MG63 (cell line): ENCODE measurements at regions not wholly inside any gene's neighbourhood (a gene's known extent, or its start where the extent isn't known, plus 50 kb on each side); places are given as distances from the start of the nearest gene placed in this dataset.
"Not testable (repeated sequence)": the region's sequence is repeated elsewhere in the genome, so short reads cannot be mapped to it uniquely, and the experiment has no call there.

Source experiments
- DNase-seq: peaks from one replicate; pipeline ENCODE4 v3.0.0-alpha.2; 2020
- H3K27me3 ChIP-seq: fragments of 250-450 bp; sonication (Bioruptor Pico); 2 replicates; pipeline ENCODE4 v1.5.1; 2020; ENCODE audit warnings: mild to moderate bottlenecking, moderate library complexity
- H3K36me3 ChIP-seq: fragments of 250-450 bp; sonication (Bioruptor Pico); 2 replicates; pipeline ENCODE4 v1.5.1; 2020; ENCODE audit warnings: mild to moderate bottlenecking, moderate library complexity
- H3K4me3 ChIP-seq: fragments of 250-450 bp; sonication (Bioruptor Pico); 2 replicates; pipeline ENCODE4 v1.5.1; 2020; ENCODE audit warnings: mild to moderate bottlenecking, moderate library complexity
- H3K9me3 ChIP-seq: fragments of 250-450 bp; sonication (Bioruptor Pico); 2 replicates; pipeline ENCODE4 v1.5.1; 2020; ENCODE audit warnings: mild to moderate bottlenecking, moderate library complexity

DNA sequence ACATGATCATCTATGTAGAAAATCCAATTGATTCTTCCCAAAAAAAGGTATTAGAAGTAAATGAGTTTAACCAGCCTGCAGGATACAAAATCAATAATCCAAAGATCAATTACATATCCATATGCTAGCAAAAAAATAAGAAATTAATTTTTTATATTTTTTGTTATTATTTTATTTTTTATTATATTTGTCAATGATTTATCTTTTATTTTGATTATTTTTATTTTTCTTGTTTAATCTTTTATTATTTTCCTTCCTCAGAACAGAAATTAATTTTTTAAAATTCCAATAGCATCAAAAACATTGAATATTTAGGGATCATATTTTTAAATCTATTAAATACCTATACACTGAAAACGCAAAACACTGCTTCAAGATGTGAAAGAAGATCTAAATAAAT lies 331.2 kb downstream of the PLPP3 start:
- DNase-seq, result no peak
- H3K36me3 ChIP-seq, result no peaks in the 10 kb centered on the region
- H3K9me3 ChIP-seq, result no peaks in the 10 kb centered on the region
- no peaks in the 10 kb centered on the region for H3K27me3 ChIP-seq
- no peak overlapping the region for H3K4me3 ChIP-seq

DNA sequence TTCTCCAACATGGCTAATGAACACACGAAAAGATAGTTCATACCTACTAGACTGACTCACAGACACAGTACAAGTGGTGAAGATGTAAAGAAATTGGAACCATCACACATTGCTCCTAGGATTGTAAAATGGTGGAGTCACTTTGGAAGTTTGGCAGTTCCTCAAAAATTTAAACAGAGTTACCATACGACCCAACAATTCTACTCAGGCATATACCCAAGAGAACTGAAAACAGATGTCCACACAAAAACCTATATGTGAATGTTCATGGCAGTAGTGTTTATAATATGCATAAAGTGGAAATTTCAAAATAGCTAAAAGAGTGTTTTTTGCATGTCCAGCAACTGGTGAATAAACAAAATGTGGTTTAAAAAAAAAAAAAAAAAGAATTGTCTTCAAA lies 332.6 kb downstream of the PLPP3 start:
- DNase-seq, H3K4me3 ChIP-seq, H3K9me3 ChIP-seq, H3K27me3 ChIP-seq, H3K36me3 ChIP-seq: not testable (repeated sequence)

DNA sequence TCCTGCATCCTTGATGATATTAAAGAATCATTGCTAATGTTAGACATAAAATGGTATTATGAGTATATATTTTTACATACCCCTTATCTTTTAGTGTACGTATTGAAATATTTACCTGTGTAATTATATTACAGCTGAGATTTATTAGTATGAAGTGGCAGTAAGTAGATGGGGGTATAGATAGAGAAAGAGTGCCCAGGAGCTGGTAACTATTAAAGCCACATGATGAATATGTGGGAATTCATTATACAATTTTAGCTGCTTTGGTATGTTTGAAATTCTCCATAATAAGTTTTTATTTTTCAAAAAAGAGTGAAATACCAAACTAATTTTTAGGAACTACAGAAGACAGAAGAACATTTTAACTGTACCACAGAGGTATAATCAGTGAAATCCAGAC lies 339.0 kb downstream of the PLPP3 start:
- no peak for DNase-seq

DNA sequence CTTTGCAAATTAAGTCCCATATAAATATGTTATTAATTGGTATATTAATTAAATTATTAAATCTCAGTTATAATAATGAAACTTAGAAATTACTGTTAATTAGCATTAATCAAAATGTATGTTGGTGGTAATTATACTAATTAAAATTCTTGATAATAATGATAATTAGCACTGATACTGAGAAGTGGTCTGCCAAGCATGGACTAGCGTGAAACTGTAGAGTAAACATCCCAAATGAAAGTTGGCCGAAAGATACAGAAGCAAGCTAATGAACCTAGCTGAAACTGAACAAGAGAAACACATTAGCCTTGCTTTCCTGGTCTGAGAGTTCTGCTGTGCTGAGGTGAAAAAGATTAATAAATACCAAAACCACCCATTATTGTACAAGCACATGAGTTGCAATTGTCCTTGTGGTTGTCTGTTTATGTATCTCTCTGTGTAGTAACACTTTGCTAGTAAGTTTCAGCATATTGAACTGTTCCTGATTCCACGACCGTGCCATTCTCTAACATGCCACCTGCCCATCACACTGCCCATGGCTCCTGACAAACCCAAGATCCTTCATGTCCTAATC lies 341.8 kb downstream of the PLPP3 start:
- Histone ChIP-seq H3K36me3 (no peaks in the 10 kb centered on the region), H3K27me3 (no peaks in the 10 kb centered on the region), H3K9me3 (peaks cover 6% of the 10 kb centered on the region; the same call in 1 of the 2 replicates), H3K4me3 (no peak overlapping the region)
- no peak for DNase-seq

More for the DNA sequence above, 339.0 kb downstream of the PLPP3 start:
- H3K36me3 ChIP-seq, result no peaks in the 10 kb centered on the region
- no peaks in the 10 kb centered on the region for H3K27me3 ChIP-seq
- H3K9me3 ChIP-seq, result peaks cover 6% of the 10 kb centered on the region; the same call in 1 of the 2 replicates
- no peak overlapping the region for H3K4me3 ChIP-seq

DNA sequence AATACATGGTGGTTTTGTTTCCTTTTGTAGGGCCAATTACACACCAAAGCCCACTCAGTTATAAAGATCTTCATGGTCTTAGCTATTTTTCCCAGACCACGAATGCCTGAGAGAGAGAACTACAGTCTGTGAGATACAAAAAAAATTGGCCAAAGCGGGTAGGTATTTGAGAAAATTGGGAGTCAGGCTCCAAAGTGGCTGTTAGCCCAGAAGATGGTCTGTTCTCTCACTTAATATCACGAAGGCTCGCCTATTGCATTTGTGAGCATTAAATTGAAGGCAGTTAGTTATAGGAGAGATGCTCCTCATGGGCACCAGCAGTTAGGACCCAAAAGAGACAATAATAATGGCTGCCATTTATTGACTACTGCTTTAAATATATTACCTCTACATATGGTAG lies 342.7 kb downstream of the PLPP3 start:
- Histone ChIP-seq H3K27me3 (no peaks in the 10 kb centered on the region), H3K4me3 (no peak overlapping the region)
- DNase-seq, result no peak

DNA sequence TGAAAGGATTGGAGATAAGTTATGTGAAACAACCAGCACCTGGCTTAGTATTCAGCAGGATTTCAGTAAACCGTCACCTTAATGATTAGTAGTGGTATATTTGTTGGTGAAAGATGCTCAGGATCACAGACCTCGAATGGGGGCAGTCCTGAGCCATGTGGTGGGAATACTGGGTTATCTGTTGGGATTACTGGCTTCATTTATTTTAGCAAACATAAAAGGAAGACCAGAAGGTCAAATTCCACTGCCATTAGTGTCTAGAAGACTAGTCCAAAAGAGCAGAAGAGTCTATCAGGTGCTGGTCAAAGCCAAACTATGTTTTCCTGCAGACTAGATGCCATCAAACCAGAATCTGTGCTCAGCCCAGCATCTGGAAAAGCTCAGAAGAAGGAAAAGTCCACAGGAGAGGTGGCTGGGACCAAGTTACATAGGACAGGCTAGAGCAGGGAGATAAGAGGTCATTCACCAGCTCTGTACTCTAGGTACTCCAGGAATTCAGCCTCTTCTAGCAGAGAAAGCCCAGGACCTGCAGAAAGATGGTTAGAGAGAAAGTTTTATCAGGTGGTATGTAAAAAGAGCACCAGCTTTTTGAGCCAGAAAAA lies 343.4 kb downstream of the PLPP3 start:
- Histone ChIP-seq H3K4me3 (no peak overlapping the region), H3K27me3 (no peaks in the 10 kb centered on the region), H3K9me3 (no peaks in the 10 kb centered on the region), H3K36me3 (no peaks in the 10 kb centered on the region)
- no peak for DNase-seq

More for the DNA sequence above, 342.7 kb downstream of the PLPP3 start:
- peaks cover 5% of the 10 kb centered on the region; the same call in 1 of the 2 replicates for H3K9me3 ChIP-seq
- H3K36me3 ChIP-seq, result no peaks in the 10 kb centered on the region

DNA sequence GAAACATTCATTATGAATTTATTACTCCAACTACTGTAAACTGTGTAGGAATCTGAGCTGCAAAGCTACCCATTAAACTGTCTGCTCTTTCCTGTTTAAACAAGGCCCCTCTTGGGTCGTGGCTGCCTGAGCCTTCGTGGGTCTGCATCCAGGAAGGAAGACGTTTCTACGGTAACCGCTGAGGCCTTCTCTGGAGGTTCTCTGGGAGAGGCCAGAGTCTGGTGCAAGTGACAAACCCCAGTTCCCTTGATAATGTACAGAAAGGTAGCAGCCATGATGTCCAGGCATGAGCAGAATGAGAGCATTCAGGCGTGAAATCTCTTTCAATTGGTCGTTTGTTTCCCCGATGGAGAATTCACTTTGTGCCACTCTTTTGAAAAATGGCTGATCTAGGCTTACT lies 350.2 kb downstream of the PLPP3 start:
- no peaks in the 10 kb centered on the region for H3K9me3 ChIP-seq
- H3K36me3 ChIP-seq, result no peaks in the 10 kb centered on the region
- no peaks in the 10 kb centered on the region for H3K27me3 ChIP-seq
- H3K4me3 ChIP-seq, result no peak overlapping the region
- no peak for DNase-seq

DNA sequence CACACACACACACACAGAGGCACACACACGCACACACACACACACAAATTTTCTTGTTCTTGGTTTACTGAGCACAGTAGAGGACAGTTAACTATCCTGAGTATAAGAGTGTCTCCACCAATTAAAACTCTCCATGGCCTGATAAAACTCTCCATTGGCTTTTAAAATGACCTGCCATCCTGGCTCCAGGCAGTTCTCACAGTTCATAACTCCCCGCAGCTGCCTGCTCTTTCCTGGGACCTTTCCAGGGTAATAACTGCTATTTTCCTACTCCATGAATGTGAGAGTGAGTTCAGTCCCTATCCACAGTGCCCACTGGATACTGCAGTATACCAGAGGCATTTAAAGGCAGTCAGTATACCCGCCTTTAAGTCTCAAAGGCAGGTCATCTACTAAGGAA lies 351.5 kb downstream of the PLPP3 start:
- DNase-seq, result no peak
- no peak overlapping the region for H3K4me3 ChIP-seq
- H3K27me3 ChIP-seq, result no peaks in the 10 kb centered on the region
- no peaks in the 10 kb centered on the region for H3K9me3 ChIP-seq
- H3K36me3 ChIP-seq, result no peaks in the 10 kb centered on the region

DNA sequence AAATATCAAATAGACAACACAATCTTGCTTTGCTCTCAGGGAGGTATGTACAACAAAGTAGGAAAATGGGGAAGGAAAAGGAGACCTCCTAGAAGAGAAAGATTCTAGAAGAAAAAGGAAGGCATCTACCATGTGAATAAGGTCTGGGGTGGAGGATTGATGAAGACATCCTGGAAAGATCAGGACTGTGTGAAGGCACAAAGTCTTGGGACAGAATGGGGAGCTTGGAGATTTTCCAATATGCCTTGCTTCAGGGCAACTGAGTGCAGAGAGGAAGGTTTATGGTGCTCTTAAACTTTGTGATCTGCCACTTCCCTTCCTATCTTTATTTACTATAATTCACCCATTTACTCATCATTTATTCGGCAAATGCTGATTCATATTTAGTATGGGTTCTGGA lies 352.0 kb downstream of the PLPP3 start:
- Histone ChIP-seq H3K4me3 (no peak overlapping the region), H3K9me3 (no peaks in the 10 kb centered on the region), H3K27me3 (no peaks in the 10 kb centered on the region), H3K36me3 (no peaks in the 10 kb centered on the region)
- DNase-seq, result no peak

DNA sequence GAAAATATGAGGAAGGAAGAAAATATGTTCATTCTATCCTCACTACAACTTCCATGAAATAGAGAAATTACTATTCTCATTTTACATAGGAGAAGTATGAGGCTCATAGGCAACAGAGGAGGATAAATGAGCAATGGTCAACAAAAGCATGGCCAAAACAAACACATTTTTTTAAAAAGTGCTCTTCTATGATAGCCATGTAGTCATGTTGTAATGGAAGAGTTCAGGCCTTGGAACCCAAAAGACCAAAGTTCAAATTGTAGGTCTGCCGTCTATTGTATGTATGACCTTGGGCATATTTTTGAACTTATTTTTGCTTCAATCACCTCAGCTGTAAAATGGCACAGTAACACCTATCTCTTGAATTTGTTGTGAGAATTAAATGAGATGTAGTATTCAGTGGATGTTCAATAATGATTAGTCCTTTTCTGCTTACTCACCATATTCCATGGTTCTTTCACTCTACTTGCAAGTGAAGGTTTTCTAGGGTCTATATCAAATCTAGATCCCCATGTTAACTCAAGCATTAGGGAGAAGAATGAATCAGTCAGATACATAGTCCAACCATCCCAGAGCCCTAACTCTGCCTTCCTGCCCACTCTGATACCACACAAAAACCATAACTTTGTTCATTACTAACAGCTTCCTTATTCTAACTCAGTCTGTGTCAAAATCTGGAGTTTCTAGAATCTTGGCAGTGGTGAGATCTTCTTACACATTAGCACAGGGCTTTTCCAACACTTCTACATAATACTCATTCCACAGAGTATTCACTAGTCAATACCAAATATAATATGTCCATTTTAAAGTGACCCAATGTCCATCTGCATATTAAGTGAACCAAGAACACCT lies 353.2 kb downstream of the PLPP3 start:
- no peak overlapping the region for H3K4me3 ChIP-seq
- H3K36me3 ChIP-seq, result no peaks in the 10 kb centered on the region
- no peak for DNase-seq
- H3K27me3 ChIP-seq, result no peaks in the 10 kb centered on the region
- H3K9me3 ChIP-seq, result no peaks in the 10 kb centered on the region

DNA sequence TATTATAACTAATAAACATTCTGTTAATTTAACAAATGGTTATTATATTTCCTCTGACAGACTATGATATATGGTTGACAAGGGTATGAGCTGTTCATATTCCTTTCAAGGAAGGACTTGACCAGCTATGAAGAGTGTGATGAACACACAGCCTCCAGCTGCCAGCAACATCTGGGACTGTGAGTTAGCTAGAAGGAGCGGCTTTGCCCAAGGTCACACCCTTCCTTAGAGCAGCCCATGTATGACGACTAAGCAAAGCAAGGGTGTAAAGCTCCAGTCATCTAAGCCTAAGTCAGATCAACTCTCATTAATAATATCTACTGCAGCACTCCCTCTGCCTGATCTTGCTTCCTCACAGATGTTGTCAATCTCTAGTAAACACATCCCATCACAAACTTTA lies 355.4 kb downstream of the PLPP3 start:
- H3K4me3 ChIP-seq, result no peak overlapping the region
- no peaks in the 10 kb centered on the region for H3K36me3 ChIP-seq
- no peaks in the 10 kb centered on the region for H3K27me3 ChIP-seq
- no peaks in the 10 kb centered on the region for H3K9me3 ChIP-seq
- DNase-seq, result no peak

DNA sequence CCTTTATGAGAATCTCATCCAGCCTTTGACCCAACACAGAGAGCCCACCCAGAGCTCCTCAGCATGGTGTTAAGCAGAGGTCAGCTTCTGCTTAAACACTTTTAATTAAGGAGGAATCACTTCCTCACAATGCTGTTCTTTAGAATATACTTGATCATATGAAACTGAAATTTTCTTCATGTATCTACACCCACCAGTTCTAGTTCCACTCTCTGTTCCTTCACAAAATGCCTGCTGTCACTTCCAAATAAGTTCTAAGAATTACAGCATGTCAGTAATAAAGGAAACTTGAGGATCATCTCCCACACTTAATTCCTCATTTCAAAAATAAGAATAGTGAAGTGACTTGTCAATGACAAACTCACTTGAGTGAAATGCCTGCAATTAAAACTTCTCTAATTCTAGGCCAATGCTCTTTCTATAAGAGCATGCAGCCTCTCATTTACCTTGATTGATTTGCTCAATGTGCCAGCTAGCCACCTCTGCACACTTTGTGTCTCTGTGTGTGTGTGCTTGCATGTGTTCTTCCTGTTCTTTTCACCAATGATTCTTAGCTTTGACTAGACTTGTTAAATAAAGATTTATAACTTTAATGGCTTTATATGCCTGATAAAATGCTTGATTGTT lies 356.3 kb downstream of the PLPP3 start:
- Histone ChIP-seq H3K9me3 (no peaks in the 10 kb centered on the region), H3K27me3 (no peaks in the 10 kb centered on the region), H3K4me3 (no peak overlapping the region), H3K36me3 (no peaks in the 10 kb centered on the region)
- DNase-seq, result no peak

DNA sequence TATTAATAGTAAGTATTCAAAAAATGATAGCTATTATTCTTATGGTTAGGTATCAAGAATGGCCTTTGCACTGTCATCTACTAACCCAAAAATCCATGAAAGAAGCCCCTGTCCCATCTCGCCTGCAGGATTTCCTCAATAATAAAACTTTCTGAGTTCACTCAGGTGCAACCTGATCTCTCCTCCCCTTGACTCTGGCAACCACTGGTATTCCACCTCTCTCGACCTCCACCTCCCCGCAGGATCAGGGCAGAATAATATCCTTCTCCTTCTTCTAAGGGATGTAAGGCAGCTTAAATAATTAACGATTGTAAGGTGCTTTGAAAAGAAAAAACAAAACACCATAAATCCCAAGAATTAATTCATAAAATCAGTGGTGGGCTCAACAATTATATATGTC lies 359.3 kb downstream of the PLPP3 start:
- H3K9me3 ChIP-seq, result no peaks in the 10 kb centered on the region
- no peaks in the 10 kb centered on the region for H3K27me3 ChIP-seq
- no peak overlapping the region for H3K4me3 ChIP-seq
- no peaks in the 10 kb centered on the region for H3K36me3 ChIP-seq
- no peak for DNase-seq

DNA sequence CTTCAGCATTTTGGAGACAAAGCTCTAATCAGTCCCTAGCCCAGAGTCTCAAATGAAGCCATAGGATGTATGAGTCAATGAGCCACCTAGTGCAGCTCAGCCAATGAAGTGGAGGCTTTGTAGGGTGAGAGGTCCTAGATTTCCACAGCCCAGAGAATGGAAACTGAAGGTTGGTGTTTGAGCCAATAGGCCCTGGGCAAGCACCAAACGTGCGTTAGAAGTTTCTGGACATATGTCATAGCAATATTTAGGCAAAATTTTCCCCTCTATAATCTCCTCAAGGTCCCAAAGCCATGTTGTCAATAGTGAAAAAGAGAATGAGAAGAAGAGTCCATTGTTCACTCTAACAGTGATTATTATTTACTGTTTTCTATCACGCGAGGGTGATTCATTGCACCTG lies 361.3 kb downstream of the PLPP3 start:
- Histone ChIP-seq H3K4me3 (no peak overlapping the region), H3K27me3 (no peaks in the 10 kb centered on the region), H3K9me3 (no peaks in the 10 kb centered on the region), H3K36me3 (no peaks in the 10 kb centered on the region)
- no peak for DNase-seq

DNA sequence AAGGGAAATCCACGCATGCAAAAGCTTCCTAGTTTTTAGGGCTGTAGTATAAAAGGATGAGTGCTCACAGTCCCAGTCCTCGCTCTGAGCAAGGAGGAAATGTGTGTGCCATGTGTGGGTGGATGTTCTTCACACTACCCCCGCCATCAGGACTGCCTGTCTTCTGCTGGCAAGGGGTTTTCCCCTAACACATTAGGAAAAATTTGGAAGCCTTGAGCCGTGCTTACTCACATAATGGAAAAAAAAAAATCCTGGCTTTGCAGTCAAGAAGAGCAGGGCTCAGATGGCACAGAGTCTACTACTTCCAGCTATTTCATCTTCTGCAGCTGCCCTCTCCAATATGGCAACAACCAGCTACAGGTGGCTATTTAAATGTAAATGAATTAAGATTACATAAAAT lies 363.1 kb downstream of the PLPP3 start:
- H3K27me3 ChIP-seq, result no peaks in the 10 kb centered on the region
- H3K4me3 ChIP-seq, result no peak overlapping the region
- H3K9me3 ChIP-seq, result no peaks in the 10 kb centered on the region
- H3K36me3 ChIP-seq, result no peaks in the 10 kb centered on the region
- peak; percentile 77 for DNase-seq

DNA sequence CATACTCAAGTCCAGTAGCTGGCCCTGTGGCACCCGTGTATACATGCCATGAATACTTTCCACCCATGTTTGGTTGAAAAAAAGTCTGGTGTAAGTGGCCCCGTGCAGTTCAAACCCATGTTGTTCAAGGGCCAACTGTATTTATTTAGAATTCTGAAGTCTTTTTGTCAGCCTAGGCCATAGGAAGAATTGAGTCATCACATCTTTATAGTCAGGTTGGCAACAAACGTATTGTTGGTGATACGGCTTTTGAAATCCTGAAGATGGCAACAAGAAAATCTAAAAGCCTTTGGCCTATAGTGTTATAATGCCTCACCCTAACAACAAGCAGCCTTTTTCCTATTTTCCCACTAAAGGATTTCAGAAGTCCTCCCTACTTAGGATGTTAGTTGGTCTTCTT lies 363.6 kb downstream of the PLPP3 start:
- Histone ChIP-seq H3K9me3 (no peaks in the 10 kb centered on the region), H3K27me3 (no peaks in the 10 kb centered on the region), H3K4me3 (no peak overlapping the region), H3K36me3 (no peaks in the 10 kb centered on the region)
- peak; percentile 4 for DNase-seq

DNA sequence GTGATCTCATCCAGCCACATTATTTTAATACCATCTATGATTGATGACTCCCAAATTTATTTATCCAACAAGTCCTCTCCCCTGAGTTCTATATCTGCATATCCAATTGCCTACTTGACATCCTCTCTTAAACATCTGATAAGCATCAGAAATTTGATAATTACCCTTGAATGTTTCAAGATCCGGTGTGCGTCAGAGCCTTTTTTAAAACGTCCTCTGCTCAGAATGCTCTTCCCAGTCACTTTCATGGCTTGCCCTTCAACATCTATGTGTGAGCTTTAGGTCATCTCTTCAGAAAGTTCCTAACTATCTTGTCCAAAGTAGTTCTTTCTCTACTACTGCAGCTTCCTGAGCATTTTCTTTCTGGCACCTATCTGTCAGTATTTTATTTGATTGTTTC lies 364.3 kb downstream of the PLPP3 start:
- no peaks in the 10 kb centered on the region for H3K9me3 ChIP-seq
- no peak overlapping the region for H3K4me3 ChIP-seq
- H3K27me3 ChIP-seq, result no peaks in the 10 kb centered on the region
- H3K36me3 ChIP-seq, result no peaks in the 10 kb centered on the region
- DNase-seq, result no peak
